GM10266 (cell line): ENCODE measurements at regions not wholly inside any gene's neighbourhood (a gene's known extent, or its start where the extent isn't known, plus 50 kb on each side); places are given as distances from the start of the nearest gene placed in this dataset.

ENCODE experiments used
- DNase-seq: peaks from one replicate; pipeline ENCODE4 v3.0.0; 2012; ENCODE audit errors: extremely low spot score
- TF ChIP-seq, protein P1 (sequence below): IDR thresholded peaks from 2 replicates; pipeline ENCODE4 v1.5.1; 2012; ENCODE audit warnings: mild to moderate bottlenecking, low read depth; ENCODE audit not compliant: control insufficient read depth, insufficient read depth; ENCODE audit errors: missing control alignments

- no peak for DNase-seq
- TF ChIP-seq, protein P1, sequence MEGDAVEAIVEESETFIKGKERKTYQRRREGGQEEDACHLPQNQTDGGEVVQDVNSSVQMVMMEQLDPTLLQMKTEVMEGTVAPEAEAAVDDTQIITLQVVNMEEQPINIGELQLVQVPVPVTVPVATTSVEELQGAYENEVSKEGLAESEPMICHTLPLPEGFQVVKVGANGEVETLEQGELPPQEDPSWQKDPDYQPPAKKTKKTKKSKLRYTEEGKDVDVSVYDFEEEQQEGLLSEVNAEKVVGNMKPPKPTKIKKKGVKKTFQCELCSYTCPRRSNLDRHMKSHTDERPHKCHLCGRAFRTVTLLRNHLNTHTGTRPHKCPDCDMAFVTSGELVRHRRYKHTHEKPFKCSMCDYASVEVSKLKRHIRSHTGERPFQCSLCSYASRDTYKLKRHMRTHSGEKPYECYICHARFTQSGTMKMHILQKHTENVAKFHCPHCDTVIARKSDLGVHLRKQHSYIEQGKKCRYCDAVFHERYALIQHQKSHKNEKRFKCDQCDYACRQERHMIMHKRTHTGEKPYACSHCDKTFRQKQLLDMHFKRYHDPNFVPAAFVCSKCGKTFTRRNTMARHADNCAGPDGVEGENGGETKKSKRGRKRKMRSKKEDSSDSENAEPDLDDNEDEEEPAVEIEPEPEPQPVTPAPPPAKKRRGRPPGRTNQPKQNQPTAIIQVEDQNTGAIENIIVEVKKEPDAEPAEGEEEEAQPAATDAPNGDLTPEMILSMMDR: no peak
These were observed 375.0 kb downstream of the MAN2A1 start for GRCh38 chr5:110064603-110065268.

DNA sequence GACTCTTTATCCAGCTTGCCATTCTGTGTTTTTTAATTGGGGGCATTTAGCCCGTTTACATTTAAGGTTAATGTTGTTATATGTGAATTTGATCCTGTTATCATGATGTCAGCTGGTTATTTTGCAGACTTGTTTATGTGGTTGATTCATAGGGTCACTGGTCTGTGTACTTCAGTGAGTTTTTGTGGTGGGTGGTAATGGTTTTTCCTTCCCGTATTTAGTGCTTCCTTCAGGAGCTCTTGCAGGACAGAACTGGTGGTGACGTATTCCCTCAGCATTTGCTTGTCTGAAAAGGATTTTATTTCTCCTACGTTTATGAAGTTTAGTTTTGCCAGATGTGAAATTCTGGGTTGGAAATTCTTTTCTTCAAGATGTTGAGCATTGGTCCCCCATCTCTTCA is 381.1 kb downstream of the MAN2A1 start:
- TF ChIP-seq, protein P1: no peak
- no peak for DNase-seq

DNA sequence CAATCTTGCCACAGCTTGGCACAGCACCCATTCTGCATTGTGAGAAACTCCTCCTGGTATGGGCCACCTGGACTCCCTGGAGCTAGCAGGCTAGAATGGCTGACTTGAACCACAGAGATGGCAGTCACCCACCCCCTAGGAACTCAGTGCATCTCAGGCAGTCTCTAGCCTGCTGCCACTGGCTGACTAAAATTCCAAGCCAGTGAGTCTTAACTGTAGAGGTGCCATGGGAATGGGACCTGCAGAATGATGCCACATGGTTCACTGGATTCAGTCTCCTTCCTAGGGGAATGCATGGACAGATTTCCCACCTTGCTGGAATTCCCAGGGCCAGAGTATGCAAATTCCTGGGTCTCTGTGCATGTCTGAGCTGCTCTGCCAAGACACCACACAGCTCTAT is 382.9 kb downstream of the MAN2A1 start:
- DNase-seq: no peak
- TF ChIP-seq, protein P1: no peak

DNA sequence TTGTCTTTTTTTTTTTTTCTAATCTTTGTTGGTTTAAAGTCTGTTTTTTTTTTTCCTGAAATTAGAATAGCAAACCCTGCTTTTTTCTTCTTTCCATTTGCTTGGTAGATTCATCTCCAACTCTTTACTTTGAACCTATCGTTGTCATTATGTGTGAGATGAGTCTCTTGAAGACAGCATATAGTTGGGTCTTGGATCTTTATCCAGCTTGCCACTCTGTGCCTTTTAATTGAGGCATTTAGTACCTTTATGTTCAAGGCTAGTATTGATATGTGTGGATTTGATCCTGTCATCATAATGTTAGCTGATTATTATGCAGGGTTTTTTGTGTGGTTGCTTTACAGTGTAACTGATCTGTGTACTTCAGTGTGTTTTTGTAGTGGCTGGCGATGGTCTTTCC is 383.8 kb downstream of the MAN2A1 start:
- TF ChIP-seq, protein P1: no peak
- no peak for DNase-seq

GRCh38 chr5:110075656-110076055 is 385.9 kb downstream of the MAN2A1 start:
- TF ChIP-seq, protein P1: no peak

DNA sequence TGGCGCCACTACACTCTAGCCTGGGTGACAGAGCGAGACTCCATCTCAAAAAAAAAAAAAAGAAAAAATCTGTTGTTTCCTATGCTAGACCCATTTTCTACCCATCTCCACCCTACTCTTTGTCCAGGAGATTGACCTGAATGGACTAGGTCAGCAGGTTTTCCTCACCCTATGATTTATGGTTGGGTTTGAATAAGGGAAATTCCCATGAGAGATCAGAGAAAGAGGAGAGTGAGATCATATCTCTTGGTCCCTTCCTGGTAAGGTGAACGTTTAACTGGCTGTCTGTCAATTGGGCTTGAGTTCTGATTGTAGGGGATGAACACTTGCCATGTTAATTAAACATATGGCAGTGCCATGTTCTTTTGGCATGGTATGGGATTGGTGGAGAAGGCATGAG is 387.4 kb downstream of the MAN2A1 start:
- no peak for DNase-seq
- TF ChIP-seq, protein P1: no peak

More at GRCh38 chr5:110075656-110076055, 385.9 kb downstream of the MAN2A1 start:
- DNase-seq: no peak

DNA sequence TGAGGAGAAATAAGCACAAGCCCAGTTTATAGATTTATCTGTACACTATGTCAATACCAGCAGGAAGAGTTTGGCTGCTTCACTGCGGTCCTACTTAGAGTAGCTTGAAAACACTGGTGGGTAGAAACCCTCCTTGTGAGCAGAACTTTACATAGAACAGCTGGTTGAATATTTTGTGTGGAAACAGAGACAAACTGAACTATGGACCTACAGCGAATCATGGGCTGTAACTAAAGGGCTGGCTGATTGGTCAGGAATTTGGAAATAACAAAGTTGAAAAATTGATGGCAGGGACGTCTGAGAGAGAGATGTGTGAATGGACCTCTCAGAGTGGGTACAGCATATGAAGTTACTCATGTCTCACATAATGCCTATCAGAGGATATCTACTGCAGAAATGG is 392.5 kb downstream of the MAN2A1 start:
- DNase-seq: no peak
- TF ChIP-seq, protein P1: no peak
